ENCODE measurements at regions not wholly inside any gene's neighbourhood (a gene's known extent, or its start where the extent isn't known, plus 50 kb on each side); places are given as distances from the start of the nearest gene placed in this dataset.

- no peak for TF ChIP-seq CTCF (IDR thresholded peaks at IDR 0.05; ENCODE audit: insufficient read depth, low read length, poor library complexity, severe bottlenecking)
- TF ChIP-seq EZH2phosphoT487 (conservative IDR thresholded peaks at IDR 0.05; ENCODE audit: low read length) = no peak
These were observed 260.2 kb upstream of the TMEM72 start for GRCh38 chr10:44650691-44651661.
